ENCODE measurements at regions not wholly inside any gene's neighbourhood (a gene's known extent, or its start where the extent isn't known, plus 50 kb on each side); places are given as distances from the start of the nearest gene placed in this dataset.
"Not testable (repeated sequence)": the region's sequence is repeated elsewhere in the genome, so short reads cannot be mapped to it uniquely, and the experiment has no call there.

DNA sequence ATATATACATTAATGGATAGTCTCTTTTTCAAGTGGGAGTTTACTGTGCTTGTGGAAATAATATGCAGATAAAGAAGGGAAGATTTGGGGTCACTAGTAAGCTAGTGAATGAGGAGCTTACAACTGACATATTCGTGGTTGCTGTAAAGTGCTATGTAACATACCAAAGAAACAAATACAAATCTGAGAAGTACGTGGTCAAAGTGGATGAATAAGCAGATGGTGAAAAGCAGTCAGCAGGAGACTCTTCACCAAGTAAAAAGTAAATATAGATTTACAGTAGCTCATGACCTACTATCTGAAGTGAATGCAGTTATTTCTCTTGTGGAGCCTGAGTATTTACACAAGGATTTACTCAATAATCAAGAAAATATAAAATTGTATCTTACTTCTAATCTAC lies 136.6 kb upstream of the ELAC2 start:
- DNase-seq: no peak

DNA sequence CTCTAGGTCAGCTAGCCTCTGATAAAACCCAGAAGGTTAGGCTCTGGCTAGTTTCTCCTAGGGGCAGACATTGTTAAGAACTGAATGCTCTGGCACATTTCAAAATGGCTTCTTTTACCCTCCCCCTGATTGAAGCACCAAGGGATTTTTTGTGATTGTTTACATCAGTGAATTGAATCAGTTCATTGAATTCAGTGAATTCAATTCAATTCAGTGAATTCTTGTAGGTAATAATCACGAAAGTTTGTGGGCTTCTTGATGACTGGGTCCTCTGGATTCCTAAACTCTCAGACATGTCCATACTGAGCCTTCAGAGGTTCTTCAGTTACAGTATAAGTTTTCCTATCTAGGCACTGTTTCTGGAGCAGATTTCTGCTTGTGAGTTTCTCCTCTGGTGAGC lies 135.2 kb upstream of the ELAC2 start:
- no peak for DNase-seq

DNA sequence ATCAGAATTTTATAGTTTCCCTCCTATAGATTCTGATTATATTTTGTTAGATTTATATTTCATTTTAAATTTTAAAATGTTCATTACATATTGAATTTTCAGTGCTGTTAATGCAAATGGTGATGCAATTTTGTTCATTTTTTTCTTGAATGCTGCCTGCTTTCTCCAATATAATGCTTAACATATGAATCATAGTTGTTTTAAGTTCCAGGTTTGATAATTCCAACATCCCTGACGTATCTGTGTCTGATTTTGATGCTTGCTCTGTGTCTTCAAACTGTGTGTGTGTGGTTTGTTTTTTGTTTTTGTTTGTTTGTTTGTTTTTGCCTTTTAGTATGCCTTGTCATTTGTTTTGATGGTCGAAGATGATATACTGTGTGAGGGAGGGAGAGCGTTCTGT lies 134.7 kb upstream of the ELAC2 start:
- no peak for DNase-seq

DNA sequence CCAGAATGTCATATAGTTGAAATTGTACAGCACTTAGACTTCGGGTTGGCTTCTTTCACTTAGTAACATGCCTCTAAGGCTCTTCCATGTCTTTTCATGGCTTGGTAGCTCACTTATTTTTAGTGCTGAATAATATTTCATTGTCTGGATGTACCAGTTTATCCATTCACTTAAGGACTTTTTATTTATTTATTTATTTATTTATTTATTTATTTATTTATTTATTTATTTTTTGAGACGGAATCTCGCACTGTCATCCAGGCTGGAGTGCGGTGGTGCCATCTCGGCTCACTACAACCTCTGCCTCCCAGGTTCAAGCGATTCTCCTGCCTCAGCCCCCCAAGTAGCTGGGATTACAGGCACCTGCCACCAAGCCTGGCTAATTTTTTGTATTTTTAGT lies 132.9 kb upstream of the ELAC2 start:
- DNase-seq: not testable (repeated sequence)

DNA sequence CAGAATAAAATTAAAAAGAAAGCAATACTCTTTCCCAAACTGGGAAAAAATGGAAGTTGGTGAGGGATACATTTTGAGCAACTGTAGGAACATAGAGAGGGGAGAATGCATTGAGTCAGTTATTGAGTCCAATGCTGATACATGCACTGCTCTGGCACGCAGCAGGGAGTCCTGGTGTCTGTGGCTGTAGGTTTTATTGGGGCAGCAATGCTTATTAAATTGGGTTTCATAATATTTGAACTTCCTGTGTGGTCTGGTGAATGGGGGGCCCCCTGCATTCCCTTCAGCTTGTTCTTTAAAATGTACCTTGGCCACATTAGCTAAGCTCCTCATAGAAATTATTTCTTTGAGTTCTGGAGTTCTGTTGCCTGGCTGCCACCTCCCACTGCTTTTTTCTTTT lies 125.2 kb upstream of the ELAC2 start:
- DNase-seq: no peak

DNA sequence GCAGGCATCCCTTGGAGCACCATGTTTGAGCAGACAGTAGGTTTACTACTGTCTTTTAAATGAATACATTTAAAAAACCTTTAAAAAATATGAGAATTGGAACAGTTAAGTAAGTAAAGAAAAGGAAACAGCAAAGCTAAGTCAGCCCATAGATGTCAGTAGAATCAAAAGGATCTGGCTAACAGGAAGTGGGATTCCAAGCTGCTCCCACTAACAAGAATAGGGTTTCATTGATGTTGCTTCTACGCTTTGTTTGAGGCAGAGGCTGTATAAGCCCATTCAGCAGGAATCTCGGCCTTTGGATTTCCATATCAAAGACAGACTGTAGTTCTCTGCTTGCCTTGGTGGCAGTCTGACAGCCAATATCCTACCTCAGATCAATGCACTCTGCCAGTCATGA lies 122.9 kb upstream of the ELAC2 start:
- DNase-seq: no peak

DNA sequence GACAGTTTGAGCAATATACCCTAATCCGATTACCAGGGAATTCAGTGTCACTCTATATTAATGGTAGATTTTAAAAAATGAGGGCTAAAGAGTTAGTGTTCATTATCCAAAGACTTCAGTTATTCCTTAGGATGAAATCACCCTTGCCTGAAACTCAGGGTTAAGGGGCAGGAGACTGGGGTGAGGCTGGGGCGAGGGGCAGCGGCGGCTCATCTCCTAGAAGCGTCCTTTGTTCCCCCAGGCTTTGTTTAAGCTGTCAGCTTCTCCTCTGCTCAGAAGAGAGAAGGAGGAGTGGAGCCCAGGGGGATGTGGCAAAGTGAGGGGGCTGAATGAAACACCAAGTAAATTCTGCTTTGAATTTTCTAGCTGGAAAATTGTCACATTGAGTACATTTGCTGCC lies 117.7 kb upstream of the ELAC2 start:
- no peak for DNase-seq

DNA sequence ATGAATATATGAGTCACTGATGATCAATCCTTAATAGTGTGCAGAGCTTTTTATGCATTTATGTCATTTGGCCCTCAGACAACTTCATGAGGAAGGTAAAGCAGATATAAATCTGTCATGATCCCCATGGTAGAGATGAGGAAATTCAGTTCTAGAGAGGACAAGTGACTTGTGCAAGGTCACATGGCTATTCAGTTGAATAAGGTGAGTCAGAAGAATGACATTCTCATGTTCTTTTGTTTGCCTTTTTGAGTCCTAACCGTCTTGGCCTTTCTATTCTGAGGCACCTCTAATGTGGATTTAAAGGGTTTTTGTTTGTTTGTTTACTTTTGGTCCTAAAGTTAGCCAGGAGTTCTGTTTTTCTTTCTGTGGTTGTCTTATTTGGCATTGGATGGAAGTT lies 116.2 kb upstream of the ELAC2 start:
- no peak for DNase-seq

DNA sequence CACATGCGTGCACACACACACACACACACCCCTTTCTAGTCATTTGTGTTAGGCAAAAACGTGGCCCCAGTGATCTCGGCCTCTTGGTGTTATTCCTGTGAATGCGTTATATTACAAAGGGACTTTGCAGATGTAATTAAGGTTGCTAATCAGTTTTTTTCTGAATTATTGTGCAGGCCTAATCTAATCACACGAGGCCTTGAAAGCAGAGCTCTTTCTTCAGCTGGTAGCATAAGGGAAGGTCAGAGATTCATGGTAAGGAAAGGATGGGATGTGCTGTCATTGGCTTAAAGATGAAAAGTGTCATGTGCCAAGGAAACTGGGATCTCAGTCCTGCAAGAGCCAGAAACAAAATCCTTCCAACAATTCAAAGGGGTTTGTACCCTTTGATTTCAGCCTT lies 113.4 kb upstream of the ELAC2 start:
- DNase-seq: no peak

DNA sequence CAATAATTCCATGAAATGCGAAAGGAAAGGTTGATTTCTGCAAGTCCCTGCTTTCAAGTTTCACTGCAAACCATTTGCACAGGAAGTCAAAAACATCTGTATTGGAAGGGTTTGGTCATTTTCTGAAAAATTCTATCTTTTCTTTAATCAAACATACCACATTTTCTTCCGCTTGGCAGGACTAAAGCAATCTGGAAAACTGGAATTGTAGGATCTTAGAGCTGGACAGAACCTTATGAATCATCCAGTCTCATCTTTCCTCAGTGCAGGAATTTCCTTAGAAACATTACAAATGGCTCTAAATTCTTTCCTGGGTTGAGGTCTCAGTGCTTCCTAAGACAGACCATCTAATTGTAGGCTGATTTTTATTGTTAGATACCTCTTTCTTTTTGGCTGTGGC lies 111.5 kb upstream of the ELAC2 start:
- DNase-seq: no peak

DNA sequence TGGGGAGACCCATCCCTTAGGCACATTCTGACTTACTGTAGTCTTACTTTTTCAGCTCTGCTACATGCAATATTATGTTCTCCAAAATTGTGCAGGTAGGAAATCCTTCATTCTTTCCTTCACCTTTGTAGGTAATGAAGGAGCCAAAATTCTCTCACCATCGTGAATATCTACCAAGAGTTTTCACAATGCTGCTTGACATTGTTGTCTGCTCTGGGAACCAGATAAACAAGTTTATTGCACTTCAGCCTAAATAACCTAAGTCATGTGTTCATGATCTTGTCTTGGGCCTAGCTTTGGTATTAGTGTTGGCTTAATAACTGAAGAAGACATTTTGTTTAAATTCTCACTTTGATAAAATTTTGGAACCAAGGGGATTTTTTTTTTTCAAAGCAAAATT lies 110.8 kb upstream of the ELAC2 start:
- no peak for DNase-seq

DNA sequence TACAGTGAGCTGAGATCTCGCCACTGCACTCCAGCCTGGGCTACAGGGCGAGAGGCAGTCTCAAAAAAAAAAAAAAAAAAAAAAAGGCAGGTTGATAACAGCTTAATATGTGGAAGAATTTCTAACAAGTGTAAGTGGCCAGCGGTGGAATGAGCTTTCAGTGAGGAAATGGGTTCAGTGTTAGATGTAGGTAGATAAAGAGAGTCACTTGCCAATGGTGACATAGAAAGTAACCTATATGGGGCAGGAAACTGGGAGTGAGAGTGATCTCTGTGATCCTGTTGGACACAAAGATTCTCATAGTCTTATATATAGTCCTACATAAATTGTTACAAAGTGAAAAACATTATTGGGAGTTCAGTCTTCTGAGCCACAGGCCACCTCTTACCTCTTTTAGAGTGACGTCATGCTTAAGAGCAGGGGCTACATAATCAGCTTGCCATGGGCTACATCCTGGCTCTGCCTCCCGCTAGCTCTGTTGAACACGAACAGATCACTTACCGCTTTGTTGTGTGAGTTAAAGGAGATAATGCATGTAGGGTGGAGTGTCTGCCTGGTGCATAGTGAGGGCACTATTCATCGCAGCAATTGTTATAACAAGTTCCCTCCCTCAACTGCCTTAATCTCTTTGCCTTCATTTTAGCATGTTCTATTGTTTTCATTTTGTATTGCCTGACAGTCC lies 110.2 kb upstream of the ELAC2 start:
- DNase-seq: no peak

DNA sequence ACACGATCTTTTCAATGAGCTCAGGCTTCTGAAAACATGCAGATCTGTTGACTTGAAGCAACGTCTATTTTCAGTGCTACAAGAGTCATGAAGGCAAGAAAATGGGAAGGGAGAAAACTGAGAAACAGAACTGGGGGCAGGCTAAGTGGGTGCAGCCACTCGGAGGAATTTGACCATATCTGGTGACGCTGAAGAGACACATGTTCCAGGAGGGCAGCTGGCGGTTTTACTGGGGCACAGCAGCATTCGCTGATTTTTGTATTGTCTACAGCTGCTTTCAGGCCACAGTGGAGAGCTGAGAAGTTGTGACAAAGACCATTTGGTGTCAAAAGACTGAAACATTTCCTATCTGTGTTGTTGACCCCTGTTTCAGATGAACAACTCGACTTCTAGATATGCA lies 103.0 kb upstream of the ELAC2 start:
- DNase-seq: no peak

DNA sequence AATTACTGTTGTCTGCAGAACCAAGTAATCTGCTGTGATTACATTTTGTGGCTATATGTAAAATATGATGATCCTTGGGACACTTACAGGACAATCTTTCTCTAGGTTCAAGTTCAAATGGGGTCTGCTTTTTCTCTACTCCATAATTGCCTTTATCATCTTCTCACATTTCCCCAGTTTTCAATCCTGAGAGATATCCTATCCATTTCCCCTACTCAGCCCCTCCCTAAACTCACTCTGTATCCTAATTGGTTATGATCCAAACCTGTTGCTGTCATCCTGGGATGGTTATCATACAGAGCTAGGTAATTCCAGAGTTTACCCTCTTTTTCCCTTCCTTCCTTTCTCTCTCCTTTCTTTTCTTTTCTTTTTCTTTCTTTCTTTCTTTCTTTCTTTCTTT lies 100.5 kb upstream of the ELAC2 start:
- DNase-seq: no peak

DNA sequence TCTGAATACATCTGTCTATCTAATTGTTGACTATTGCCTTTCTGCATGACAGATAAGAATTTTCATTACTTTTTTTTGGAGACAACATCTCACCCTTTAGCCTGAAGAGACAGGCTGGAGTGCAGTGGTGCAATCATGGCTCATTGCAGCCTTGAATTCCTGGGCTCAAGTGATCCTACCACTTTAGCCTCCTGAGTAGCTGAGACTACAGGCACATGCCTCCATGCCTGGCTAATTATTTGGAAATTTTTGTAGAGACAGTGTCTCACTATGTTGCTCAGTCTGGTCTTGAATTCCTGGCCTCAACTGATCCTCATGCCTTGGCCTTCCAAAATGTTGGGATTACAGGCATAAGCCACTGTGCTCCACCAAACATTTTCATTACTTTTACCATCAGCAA lies 99.8 kb upstream of the ELAC2 start:
- no peak for DNase-seq

DNA sequence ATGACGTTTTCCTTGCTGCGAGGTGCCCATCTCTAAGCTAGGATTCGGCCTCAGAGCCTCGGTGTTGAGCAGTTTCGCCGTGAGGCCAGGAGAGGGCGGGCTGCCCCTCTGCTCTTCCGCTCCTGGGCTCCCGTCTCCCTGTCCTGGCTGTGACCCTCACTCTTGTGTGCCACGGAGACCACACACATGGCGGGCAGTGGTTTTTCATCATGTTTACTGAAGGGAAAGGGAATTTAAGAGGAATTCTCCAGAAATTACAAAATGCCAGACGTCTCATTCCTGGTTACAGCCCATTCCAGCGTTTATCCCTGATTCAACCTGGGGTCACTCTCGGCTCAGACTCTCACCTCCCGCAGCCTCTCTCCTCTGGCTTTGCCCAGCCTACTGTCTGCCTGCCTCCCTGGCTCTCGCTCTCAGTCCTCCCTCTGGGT lies 96.8 kb upstream of the ELAC2 start:
- DNase-seq: peak in 8 of 51 donors; percentile 1 to 8 (median 3)

DNA sequence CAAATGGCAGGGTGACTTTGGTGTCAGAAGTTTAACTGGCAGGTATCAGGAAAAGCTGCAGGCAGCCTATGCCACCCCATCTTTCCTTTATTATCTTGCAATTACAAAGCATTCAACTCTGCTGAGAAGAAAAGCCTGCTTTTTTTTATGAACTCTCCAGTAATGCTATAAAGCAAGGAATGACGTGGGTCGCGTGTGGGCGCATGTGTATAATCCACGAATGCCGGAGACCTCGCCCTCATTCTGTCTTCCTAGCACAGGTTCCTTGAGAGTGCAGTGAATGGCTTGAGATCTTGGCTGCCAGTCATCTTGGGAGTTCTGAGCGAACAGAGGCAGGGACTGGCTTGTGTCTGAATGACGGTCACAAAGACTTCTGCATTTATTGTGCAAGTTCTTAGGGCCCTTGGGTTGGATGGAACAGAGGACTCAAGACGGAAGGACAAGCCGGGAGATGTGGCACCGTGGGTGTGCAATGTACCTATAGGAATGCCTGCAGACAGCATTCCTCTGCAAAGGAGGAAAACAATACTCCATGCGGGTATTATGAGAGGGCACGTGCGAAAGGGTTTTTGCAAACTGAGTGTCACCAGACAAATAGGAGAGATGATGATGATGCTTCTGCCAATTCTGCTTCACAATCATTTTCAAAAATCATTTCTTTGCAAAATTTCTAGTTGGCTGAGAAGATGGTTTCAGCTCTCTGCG lies 96.1 kb upstream of the ELAC2 start:
- DNase-seq: peak in 2 of 51 donors; percentile 22 to 39

DNA sequence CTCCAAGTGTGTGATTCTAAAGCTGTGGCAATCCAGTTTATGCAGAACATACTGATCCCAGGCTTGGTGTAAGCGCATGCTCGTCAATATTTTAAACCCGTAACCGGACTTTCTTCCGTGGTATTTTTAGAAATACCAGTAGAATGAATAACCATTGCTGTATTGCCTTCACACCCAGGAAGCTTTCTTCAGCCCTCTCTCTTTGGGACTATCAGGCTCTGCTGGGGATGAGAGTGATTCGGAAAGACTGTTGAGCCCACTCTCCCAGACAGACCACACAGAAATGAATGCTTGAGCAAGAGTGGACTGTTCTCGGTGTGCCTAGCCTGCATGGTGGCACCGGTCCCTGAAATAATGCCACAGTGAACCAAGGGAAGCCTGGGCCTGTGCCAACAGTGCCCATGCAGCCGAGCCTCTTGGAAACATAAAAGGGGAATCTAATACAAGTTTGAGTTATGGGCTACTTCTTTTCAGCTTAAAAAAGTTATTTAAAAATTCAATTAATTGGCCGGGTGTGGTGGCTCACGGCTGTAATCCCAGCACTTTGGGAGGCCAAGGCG lies 89.9 kb upstream of the ELAC2 start:
- DNase-seq: no peak

DNA sequence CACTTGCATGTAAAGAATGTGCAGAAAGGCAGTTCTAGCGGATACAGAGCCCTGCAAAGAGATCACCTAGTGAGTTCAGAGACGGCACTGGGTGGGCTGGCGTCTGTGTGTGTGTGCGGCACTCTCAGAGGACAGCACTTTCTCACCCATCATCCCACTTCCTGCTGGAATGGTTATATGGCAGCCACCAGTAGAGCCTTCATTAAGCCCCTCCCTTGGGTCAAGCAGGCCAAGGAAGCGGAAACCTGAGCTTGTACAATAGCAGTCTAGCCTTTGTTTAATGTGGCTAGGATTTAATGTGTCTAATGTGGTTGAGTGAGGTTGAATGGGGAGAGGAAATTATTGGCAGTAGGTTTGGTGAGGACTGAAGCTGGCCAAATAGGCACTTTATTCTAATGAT lies 88.3 kb upstream of the ELAC2 start:
- no peak for DNase-seq

DNA sequence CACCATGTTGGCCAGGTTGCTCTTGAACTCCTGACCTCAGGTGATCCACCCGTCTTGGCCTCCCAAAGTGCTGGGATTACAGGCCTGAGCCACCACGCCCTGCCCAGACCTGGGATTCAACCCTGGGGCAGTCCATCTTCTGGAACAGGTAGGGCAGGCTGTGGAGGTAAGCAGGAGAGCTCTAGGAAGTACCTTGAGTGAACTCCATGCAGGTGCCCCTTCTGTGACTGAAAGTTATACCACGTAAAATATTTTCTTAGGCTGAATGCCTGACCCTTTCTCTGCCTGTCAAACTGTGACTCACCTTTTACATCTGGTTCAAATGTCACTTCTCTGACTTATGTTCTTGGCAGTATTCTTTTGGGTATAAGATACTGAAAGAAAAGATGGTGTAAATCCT lies 86.7 kb upstream of the ELAC2 start:
- DNase-seq: no peak

DNA sequence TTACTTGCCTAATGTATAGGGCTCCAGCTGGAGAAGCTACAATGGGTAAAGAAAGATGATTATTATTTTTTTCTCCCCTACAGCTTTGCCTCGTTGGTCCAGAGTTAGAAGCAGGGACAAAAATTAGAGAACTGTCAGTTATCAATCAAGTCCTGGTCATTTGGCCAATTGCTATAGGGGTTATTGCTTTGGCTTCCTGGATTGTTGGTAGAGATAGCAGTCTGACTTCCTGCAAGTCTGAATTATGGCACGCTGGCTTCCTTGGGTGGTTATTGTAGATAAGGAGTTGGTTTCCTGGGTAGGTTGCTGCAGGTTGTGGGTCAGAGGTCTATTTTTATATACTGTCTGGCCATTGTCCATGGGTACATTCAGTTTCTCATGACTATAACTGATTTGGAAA lies 84.7 kb upstream of the ELAC2 start:
- no peak for DNase-seq

DNA sequence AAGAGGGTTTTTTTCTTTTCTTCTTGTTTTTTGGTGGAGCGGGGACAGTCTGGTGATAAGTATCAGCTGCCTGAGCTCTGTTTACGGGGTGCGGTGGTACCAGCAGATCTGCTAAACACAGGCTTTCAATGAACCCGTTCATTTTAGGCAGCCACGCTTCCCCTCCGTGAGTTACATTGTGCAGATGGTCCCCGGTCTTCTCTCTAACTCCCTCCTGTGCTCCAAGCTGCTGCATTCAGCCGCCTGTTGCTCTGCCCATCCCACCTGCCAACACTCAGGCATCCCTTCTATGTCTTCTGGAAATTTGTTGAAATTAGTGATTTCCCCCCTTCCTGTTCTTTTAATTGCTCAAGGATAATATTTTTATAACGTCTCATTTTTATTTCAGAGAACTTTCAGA lies 82.1 kb upstream of the ELAC2 start:
- no peak for DNase-seq

DNA sequence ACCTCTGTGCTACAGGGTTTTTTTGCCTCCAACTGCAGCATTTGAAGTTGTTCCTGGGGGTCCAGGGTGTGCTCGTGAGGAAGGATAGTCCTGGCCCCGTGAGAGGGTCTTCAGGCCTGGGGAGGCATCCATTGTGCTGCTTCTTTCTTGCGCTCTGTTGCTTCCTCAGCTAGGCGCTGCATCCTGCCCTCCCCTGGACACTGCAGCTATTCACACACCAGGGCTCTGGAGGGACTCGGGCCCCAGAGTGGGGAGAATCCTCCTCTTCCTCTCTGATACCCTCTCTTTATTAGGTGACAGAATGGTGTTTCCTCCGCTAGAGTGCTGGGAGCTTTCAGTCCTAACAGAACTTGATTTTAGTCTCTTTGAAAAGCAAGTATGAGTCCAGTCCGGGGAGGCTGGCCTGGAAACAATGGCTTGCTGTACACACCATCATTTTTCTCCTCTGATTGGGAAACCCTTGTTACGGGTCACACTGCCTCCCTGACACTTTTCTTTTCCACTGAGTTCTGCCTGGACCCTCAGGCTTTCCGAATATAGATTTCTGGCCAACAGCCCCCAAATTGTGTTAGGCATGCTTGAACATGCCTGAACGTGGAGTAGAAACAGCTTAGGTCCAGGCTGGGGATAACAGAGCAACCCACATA lies 81.4 kb upstream of the ELAC2 start:
- DNase-seq: no peak

Data from hypothalamus (tissue), 51 donors.